ENCODE measurements at regions not wholly inside any gene's neighbourhood (a gene's known extent, or its start where the extent isn't known, plus 50 kb on each side); places are given as distances from the start of the nearest gene placed in this dataset.

DNA sequence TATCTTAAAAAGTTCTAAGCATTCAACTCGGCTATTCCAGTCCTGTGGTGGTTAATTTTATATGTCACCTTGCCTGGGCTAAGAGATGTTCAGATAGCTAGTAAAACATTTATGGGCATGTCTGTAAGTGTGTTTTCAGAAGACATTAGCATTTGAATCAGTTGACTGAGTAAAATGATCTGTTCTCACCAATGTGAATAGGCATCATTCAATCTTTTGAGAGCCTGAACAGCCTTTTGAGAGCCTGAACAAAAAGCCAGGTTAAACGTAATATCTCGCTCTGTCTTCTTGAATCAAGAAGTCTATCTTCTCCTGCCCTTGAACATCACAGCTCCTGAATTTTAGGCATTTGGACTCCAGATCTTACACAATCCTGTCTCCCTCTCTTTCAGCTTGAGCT, 1266.1 kb downstream of the LRFN5 start:
- H3K4me1 ChIP-seq (ENCODE audit: control insufficient read depth, insufficient read depth, low read depth, low read length): no peaks in the 10 kb centered on the region
- DNase-seq: no peak
- H3K4me3 ChIP-seq (ENCODE audit: insufficient read depth in 1 of 2, low read depth in 1 of 2, low read length in 2 of 2): no peak overlapping the region
- H2AFZ ChIP-seq (ENCODE audit: low read depth, low read length): no peak overlapping the region
- H3K23ac ChIP-seq (ENCODE audit: low read length in 2 of 2): no peak overlapping the region
- H3K36me3 ChIP-seq (ENCODE audit: control insufficient read depth in 1 of 2, insufficient read depth in 2 of 2, low read depth in 1 of 2, low read length in 2 of 2): no peaks in the 10 kb centered on the region
- H3K4me2 ChIP-seq (ENCODE audit: low read length, poor library complexity, severe bottlenecking): no peak overlapping the region
- H3K9me3 ChIP-seq (ENCODE audit: control insufficient read depth, low read length): no peaks in the 10 kb centered on the region
- H2BK120ac ChIP-seq (ENCODE audit: low read depth, low read length): no peak overlapping the region
- H3K79me1 ChIP-seq (replicated peaks; ENCODE audit: low read length, poor library complexity, severe bottlenecking): no peaks in the 10 kb centered on the region
- no peak overlapping the region for H3K14ac ChIP-seq (ENCODE audit: low read length in 2 of 2)
- 83% methylated on average over 3 of the region's 3 CpGs for WGBS
- H4K91ac ChIP-seq (ENCODE audit: low read length): no peak overlapping the region
- no peak overlapping the region for H2BK15ac ChIP-seq (ENCODE audit: low read depth, poor library complexity, severe bottlenecking)
- H3K4ac ChIP-seq (ENCODE audit: low read depth in 1 of 2, low read length in 2 of 2): no peak overlapping the region
- no peak overlapping the region for H2BK12ac ChIP-seq (ENCODE audit: low read length in 2 of 2)
- no peak overlapping the region for H3K27ac ChIP-seq (ENCODE audit: low read length, poor library complexity, severe bottlenecking)
- H3K9ac ChIP-seq (ENCODE audit: low read length): no peak overlapping the region
- no peak overlapping the region for H3K18ac ChIP-seq (ENCODE audit: low read depth in 1 of 2, low read length in 2 of 2)
- H2BK5ac ChIP-seq (ENCODE audit: low read depth, low read length, poor library complexity, severe bottlenecking): no peak overlapping the region
- H2AK5ac ChIP-seq (ENCODE audit: low read length, severe bottlenecking): no peak overlapping the region
- H4K8ac ChIP-seq (ENCODE audit: low read length): no peak overlapping the region
- no peaks in the 10 kb centered on the region for H3K27me3 ChIP-seq (ENCODE audit: control insufficient read depth in 1 of 2, insufficient read depth in 1 of 2, low read length in 2 of 2)

DNA sequence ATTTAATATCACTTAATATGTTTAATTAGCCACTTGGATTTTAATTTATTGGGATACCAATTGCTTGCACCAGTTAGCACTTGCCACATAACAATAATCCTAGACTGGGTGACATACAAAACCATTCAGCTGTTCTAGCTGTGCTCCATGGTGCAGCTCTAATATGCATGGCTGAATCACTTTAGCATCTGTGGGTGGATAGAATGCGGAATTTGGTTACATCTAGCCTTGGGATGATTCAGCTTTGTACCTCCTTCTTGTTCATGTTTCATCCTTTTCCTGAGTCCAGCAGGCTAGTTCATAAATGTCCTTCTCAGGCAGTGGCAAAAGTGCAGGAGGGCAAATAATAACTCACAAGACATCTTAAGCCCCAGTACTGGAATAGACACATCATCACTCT, 1263.0 kb downstream of the LRFN5 start:
- Histone ChIP-seq H3K9ac (ENCODE audit: low read length) (no peak overlapping the region), H3K27me3 (ENCODE audit: control insufficient read depth in 1 of 2, insufficient read depth in 1 of 2, low read length in 2 of 2) (no peaks in the 10 kb centered on the region), H2AFZ (ENCODE audit: low read depth, low read length) (no peak overlapping the region), H4K8ac (ENCODE audit: low read length) (no peak overlapping the region), H3K4me1 (ENCODE audit: control insufficient read depth, insufficient read depth, low read depth, low read length) (no peaks in the 10 kb centered on the region), H3K14ac (ENCODE audit: low read length in 2 of 2) (no peak overlapping the region), H4K91ac (ENCODE audit: low read length) (no peak overlapping the region), H2BK5ac (ENCODE audit: low read depth, low read length, poor library complexity, severe bottlenecking) (no peak overlapping the region), H3K23ac (ENCODE audit: low read length in 2 of 2) (no peak overlapping the region), H2AK5ac (ENCODE audit: low read length, severe bottlenecking) (no peak overlapping the region), H3K9me3 (ENCODE audit: control insufficient read depth, low read length) (no peaks in the 10 kb centered on the region), H3K36me3 (ENCODE audit: control insufficient read depth in 1 of 2, insufficient read depth in 2 of 2, low read depth in 1 of 2, low read length in 2 of 2) (no peaks in the 10 kb centered on the region), H2BK15ac (ENCODE audit: low read depth, poor library complexity, severe bottlenecking) (no peak overlapping the region), H3K18ac (ENCODE audit: low read depth in 1 of 2, low read length in 2 of 2) (no peak overlapping the region), H3K27ac (ENCODE audit: low read length, poor library complexity, severe bottlenecking) (no peak overlapping the region), H3K4me3 (ENCODE audit: insufficient read depth in 1 of 2, low read depth in 1 of 2, low read length in 2 of 2) (no peak overlapping the region), H2BK120ac (ENCODE audit: low read depth, low read length) (no peak overlapping the region), H3K79me1 (replicated peaks; ENCODE audit: low read length, poor library complexity, severe bottlenecking) (no peaks in the 10 kb centered on the region), H2BK12ac (ENCODE audit: low read length in 2 of 2) (no peak overlapping the region), H3K4ac (ENCODE audit: low read depth in 1 of 2, low read length in 2 of 2) (no peak overlapping the region), H3K4me2 (ENCODE audit: low read length, poor library complexity, severe bottlenecking) (no peak overlapping the region)
- WGBS: 95% methylated on average over 1 of the region's 1 CpG
- no peak for DNase-seq

DNA sequence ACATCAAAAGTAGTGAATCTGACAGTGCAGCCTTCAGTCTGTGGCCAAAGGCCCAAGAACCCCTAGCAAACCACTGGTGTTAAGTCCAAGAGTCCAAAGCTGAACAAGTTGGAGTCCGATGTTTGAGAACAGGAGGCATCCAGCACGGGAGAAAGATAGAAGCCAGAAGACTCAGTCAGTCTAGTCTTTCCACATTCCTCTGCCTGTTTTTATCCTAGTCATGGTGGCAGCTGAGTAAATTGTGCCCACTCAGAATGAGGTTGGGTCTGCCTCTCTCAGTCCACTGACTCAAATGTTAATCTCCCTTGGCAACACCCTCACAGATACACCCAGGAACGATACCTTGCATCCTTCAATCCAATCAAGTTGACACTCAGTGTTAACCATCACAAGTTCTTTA, 1255.4 kb downstream of the LRFN5 start:
- Histone ChIP-seq H4K91ac (ENCODE audit: low read length) (no peak overlapping the region), H3K79me1 (replicated peaks; ENCODE audit: low read length, poor library complexity, severe bottlenecking) (no peaks in the 10 kb centered on the region), H3K9ac (ENCODE audit: low read length) (no peak overlapping the region), H2BK12ac (ENCODE audit: low read length in 2 of 2) (no peak overlapping the region), H3K27ac (ENCODE audit: low read length, poor library complexity, severe bottlenecking) (no peak overlapping the region), H4K8ac (ENCODE audit: low read length) (no peak overlapping the region), H2AK5ac (ENCODE audit: low read length, severe bottlenecking) (no peak overlapping the region), H3K4me2 (ENCODE audit: low read length, poor library complexity, severe bottlenecking) (no peak overlapping the region), H2AFZ (ENCODE audit: low read depth, low read length) (no peak overlapping the region), H2BK120ac (ENCODE audit: low read depth, low read length) (no peak overlapping the region), H3K23ac (ENCODE audit: low read length in 2 of 2) (no peak overlapping the region), H3K4ac (ENCODE audit: low read depth in 1 of 2, low read length in 2 of 2) (no peak overlapping the region), H3K14ac (ENCODE audit: low read length in 2 of 2) (no peak overlapping the region), H3K18ac (ENCODE audit: low read depth in 1 of 2, low read length in 2 of 2) (no peak overlapping the region), H3K36me3 (ENCODE audit: control insufficient read depth in 1 of 2, insufficient read depth in 2 of 2, low read depth in 1 of 2, low read length in 2 of 2) (no peaks in the 10 kb centered on the region), H3K27me3 (ENCODE audit: control insufficient read depth in 1 of 2, insufficient read depth in 1 of 2, low read length in 2 of 2) (no peaks in the 10 kb centered on the region), H2BK5ac (ENCODE audit: low read depth, low read length, poor library complexity, severe bottlenecking) (no peak overlapping the region), H3K9me3 (ENCODE audit: control insufficient read depth, low read length) (no peaks in the 10 kb centered on the region), H2BK15ac (ENCODE audit: low read depth, poor library complexity, severe bottlenecking) (no peak overlapping the region), H3K4me3 (ENCODE audit: insufficient read depth in 1 of 2, low read depth in 1 of 2, low read length in 2 of 2) (no peak overlapping the region), H3K4me1 (ENCODE audit: control insufficient read depth, insufficient read depth, low read depth, low read length) (no peaks in the 10 kb centered on the region)
- WGBS: 98% methylated on average over 3 of the region's 3 CpGs
- DNase-seq: no peak

DNA sequence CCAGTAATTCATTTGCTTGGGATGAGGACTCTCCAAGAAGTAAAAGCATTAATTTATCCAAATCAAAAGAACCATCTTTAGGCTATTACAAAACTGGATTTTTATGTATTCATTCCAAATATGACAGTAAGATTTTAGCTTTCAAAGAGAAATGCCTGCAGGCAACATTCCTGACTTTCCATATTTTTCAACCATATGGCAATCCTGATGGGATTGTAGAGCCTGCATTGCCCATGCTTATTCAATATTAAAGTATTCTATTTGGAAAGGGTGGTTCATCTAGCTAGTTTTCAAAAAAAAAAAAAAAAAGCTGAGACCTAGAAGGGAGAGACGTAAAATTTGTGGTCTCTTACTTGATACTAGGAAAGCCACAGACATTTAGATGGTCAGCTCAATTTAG, 1253.7 kb downstream of the LRFN5 start:
- H3K14ac ChIP-seq (ENCODE audit: low read length in 2 of 2): no peak overlapping the region
- H4K8ac ChIP-seq (ENCODE audit: low read length): no peak overlapping the region
- no peak overlapping the region for H3K23ac ChIP-seq (ENCODE audit: low read length in 2 of 2)
- H3K27me3 ChIP-seq (ENCODE audit: control insufficient read depth in 1 of 2, insufficient read depth in 1 of 2, low read length in 2 of 2): no peaks in the 10 kb centered on the region
- no peaks in the 10 kb centered on the region for H3K4me1 ChIP-seq (ENCODE audit: control insufficient read depth, insufficient read depth, low read depth, low read length)
- H3K9me3 ChIP-seq (ENCODE audit: control insufficient read depth, low read length): no peaks in the 10 kb centered on the region
- no CpG with 5 or more reads among the region's 1 CpG for WGBS
- H3K79me1 ChIP-seq (replicated peaks; ENCODE audit: low read length, poor library complexity, severe bottlenecking): no peaks in the 10 kb centered on the region
- no peak overlapping the region for H3K4me2 ChIP-seq (ENCODE audit: low read length, poor library complexity, severe bottlenecking)
- no peak overlapping the region for H3K18ac ChIP-seq (ENCODE audit: low read depth in 1 of 2, low read length in 2 of 2)
- no peak overlapping the region for H2AK5ac ChIP-seq (ENCODE audit: low read length, severe bottlenecking)
- no peak overlapping the region for H3K4me3 ChIP-seq (ENCODE audit: insufficient read depth in 1 of 2, low read depth in 1 of 2, low read length in 2 of 2)
- H2BK120ac ChIP-seq (ENCODE audit: low read depth, low read length): no peak overlapping the region
- no peak overlapping the region for H3K27ac ChIP-seq (ENCODE audit: low read length, poor library complexity, severe bottlenecking)
- no peak for DNase-seq
- no peak overlapping the region for H2BK15ac ChIP-seq (ENCODE audit: low read depth, poor library complexity, severe bottlenecking)
- no peak overlapping the region for H4K91ac ChIP-seq (ENCODE audit: low read length)
- no peak overlapping the region for H3K9ac ChIP-seq (ENCODE audit: low read length)
- H2AFZ ChIP-seq (ENCODE audit: low read depth, low read length): no peak overlapping the region
- no peak overlapping the region for H3K4ac ChIP-seq (ENCODE audit: low read depth in 1 of 2, low read length in 2 of 2)
- H2BK5ac ChIP-seq (ENCODE audit: low read depth, low read length, poor library complexity, severe bottlenecking): no peak overlapping the region
- H2BK12ac ChIP-seq (ENCODE audit: low read length in 2 of 2): no peak overlapping the region
- H3K36me3 ChIP-seq (ENCODE audit: control insufficient read depth in 1 of 2, insufficient read depth in 2 of 2, low read depth in 1 of 2, low read length in 2 of 2): no peaks in the 10 kb centered on the region

Measured in mesenchymal stem cell (in vitro differentiated cells and primary cell).